ENCODE measurements at regions not wholly inside any gene's neighbourhood (a gene's known extent, or its start where the extent isn't known, plus 50 kb on each side); places are given as distances from the start of the nearest gene placed in this dataset.
"Not testable (repeated sequence)": the region's sequence is repeated elsewhere in the genome, so short reads cannot be mapped to it uniquely, and the experiment has no call there.

GRCh38 chr4:138636781-138637180 is 378.8 kb upstream of the NOCT start:
- DNase-seq (ENCODE audit: low read depth in 4 of 4, low spot score in 3 of 4), result no peak

- no peak for DNase-seq (ENCODE audit: low read depth in 4 of 4, low spot score in 3 of 4)
Measured at GRCh38 chr4:138634915-138635314, 380.7 kb upstream of the NOCT start.

- DNase-seq (ENCODE audit: low read depth in 4 of 4, low spot score in 3 of 4), result no peak
Measured at GRCh38 chr4:138633580-138633904, 382.0 kb upstream of the NOCT start.

GRCh38 chr4:138632856-138633579 is 382.6 kb upstream of the NOCT start:
- DNase-seq (ENCODE audit: low read depth in 4 of 4, low spot score in 3 of 4), result no peak

GRCh38 chr4:138630666-138631065 is 384.9 kb upstream of the NOCT start:
- no peak for DNase-seq (ENCODE audit: low read depth in 4 of 4, low spot score in 3 of 4)

GRCh38 chr4:138629669-138630068 is 385.9 kb upstream of the NOCT start:
- DNase-seq (ENCODE audit: low read depth in 4 of 4, low spot score in 3 of 4), result no peak

- DNase-seq (ENCODE audit: low read depth in 4 of 4, low spot score in 3 of 4), result no peak
Measured at GRCh38 chr4:138627096-138627495, 384.9 kb upstream of the SLC7A11 start.

GRCh38 chr4:138622362-138622761 is 380.2 kb upstream of the SLC7A11 start:
- DNase-seq (ENCODE audit: low read depth in 4 of 4, low spot score in 3 of 4), result not testable (repeated sequence)

- DNase-seq (ENCODE audit: low read depth in 4 of 4, low spot score in 3 of 4), result no peak
Measured at GRCh38 chr4:138616775-138617174, 374.6 kb upstream of the SLC7A11 start.

GRCh38 chr4:138614398-138615142 is 372.4 kb upstream of the SLC7A11 start:
- DNase-seq (ENCODE audit: low read depth in 4 of 4, low spot score in 3 of 4), result no peak

GRCh38 chr4:138612428-138612827 is 370.3 kb upstream of the SLC7A11 start:
- DNase-seq (ENCODE audit: low read depth in 4 of 4, low spot score in 3 of 4), result no peak

- no peak for DNase-seq (ENCODE audit: low read depth in 4 of 4, low spot score in 3 of 4)
Measured at GRCh38 chr4:138611721-138612120, 369.6 kb upstream of the SLC7A11 start.

- no peak for DNase-seq (ENCODE audit: low read depth in 4 of 4, low spot score in 3 of 4)
Measured at GRCh38 chr4:138611017-138611416, 368.9 kb upstream of the SLC7A11 start.

- DNase-seq (ENCODE audit: low read depth in 4 of 4, low spot score in 3 of 4), result no peak
Measured at GRCh38 chr4:138609943-138610350, 367.8 kb upstream of the SLC7A11 start.

- DNase-seq (ENCODE audit: low read depth in 4 of 4, low spot score in 3 of 4), result no peak
Measured at GRCh38 chr4:138604556-138604955, 362.4 kb upstream of the SLC7A11 start.

- DNase-seq (ENCODE audit: low read depth in 4 of 4, low spot score in 3 of 4), result no peak
Measured at GRCh38 chr4:138602664-138603063, 360.5 kb upstream of the SLC7A11 start.

- no peak for DNase-seq (ENCODE audit: low read depth in 4 of 4, low spot score in 3 of 4)
Measured at GRCh38 chr4:138599965-138600364, 357.8 kb upstream of the SLC7A11 start.

- no peak for DNase-seq (ENCODE audit: low read depth in 4 of 4, low spot score in 3 of 4)
Measured at GRCh38 chr4:138598226-138598625, 356.1 kb upstream of the SLC7A11 start.

GRCh38 chr4:138596896-138597295 is 354.7 kb upstream of the SLC7A11 start:
- DNase-seq (ENCODE audit: low read depth in 4 of 4, low spot score in 3 of 4), result no peak

- DNase-seq (ENCODE audit: low read depth in 4 of 4, low spot score in 3 of 4), result peak; percentile 31 to 51 (median 34)
Measured at GRCh38 chr4:138595731-138596460, 353.7 kb upstream of the SLC7A11 start.

- DNase-seq (ENCODE audit: low read depth in 4 of 4, low spot score in 3 of 4), result no peak
Measured at GRCh38 chr4:138595171-138595570, 353.0 kb upstream of the SLC7A11 start.

- no peak for DNase-seq (ENCODE audit: low read depth in 4 of 4, low spot score in 3 of 4)
Measured at GRCh38 chr4:138592796-138593195, 350.6 kb upstream of the SLC7A11 start.
